Mesendoderm (in vitro differentiated cells): ENCODE measurements at regions not wholly inside any gene's neighbourhood (a gene's known extent, or its start where the extent isn't known, plus 50 kb on each side); places are given as distances from the start of the nearest gene placed in this dataset.

ENCODE experiments used
- DNase-seq: peaks from one replicate; pipeline ENCODE4 v3.0.0; 2013
- H2AK5ac ChIP-seq: 2 replicates; pipeline ENCODE4 v1.6.1; 2013; ENCODE audit warnings: low read length, inconsistent platforms
- H2BK120ac ChIP-seq: 2 replicates; pipeline ENCODE4 v1.6.1; 2013; ENCODE audit warnings: low read depth, mild to moderate bottlenecking, low read length, moderate library complexity, mixed read lengths
- H2BK15ac ChIP-seq: replicated peaks from 2 replicates; pipeline ENCODE4 v1.6.1; 2013; ENCODE audit warnings: low read depth, mild to moderate bottlenecking, moderate library complexity
- H2BK5ac ChIP-seq: 2 replicates; pipeline ENCODE4 v1.6.1; 2013; ENCODE audit warnings: low read length, inconsistent platforms
- H3K18ac ChIP-seq: 2 replicates; pipeline ENCODE4 v1.6.1; 2013; ENCODE audit warnings: mild to moderate bottlenecking, low read length, mixed read lengths
- H3K23ac ChIP-seq: one replicate; pipeline ENCODE4 v1.6.1; 2013; ENCODE audit warnings: low read length
- H3K27ac ChIP-seq: 2 replicates; pipeline ENCODE4 v1.5.1; 2013; ENCODE audit warnings: low read depth, mild to moderate bottlenecking, inconsistent platforms, low read length, moderate library complexity
- H3K27me3 ChIP-seq: 2 replicates; pipeline ENCODE4 v1.6.1; 2013; ENCODE audit warnings: low read length, control low read depth, mild to moderate bottlenecking, inconsistent platforms; ENCODE audit not compliant: insufficient read depth, poor library complexity
- H3K36me3 ChIP-seq: 2 replicates; pipeline ENCODE4 v1.6.1; 2013; ENCODE audit warnings: low read length, inconsistent platforms; ENCODE audit not compliant: control insufficient read depth, insufficient read depth
- H3K4ac ChIP-seq: one replicate; pipeline ENCODE4 v1.6.1; 2013; ENCODE audit warnings: low read depth, mild to moderate bottlenecking, low read length, moderate library complexity
- H3K4me1 ChIP-seq: 2 replicates; pipeline ENCODE4 v1.6.1; 2013; ENCODE audit warnings: low read depth, low read length, inconsistent platforms; ENCODE audit not compliant: control insufficient read depth
- H3K4me2 ChIP-seq: 2 replicates; pipeline ENCODE4 v1.6.1; 2013; ENCODE audit warnings: low read length
- H3K4me3 ChIP-seq: 2 replicates; pipeline ENCODE4 v1.5.1; 2013; ENCODE audit warnings: mild to moderate bottlenecking, low read length
- H3K56ac ChIP-seq: one replicate; pipeline ENCODE4 v1.6.1; 2013; ENCODE audit warnings: low read length
- H3K79me1 ChIP-seq: 2 replicates; pipeline ENCODE4 v1.6.1; 2013; ENCODE audit warnings: low read length, inconsistent platforms
- H3K79me2 ChIP-seq: 2 replicates; pipeline ENCODE4 v1.6.1; 2013; ENCODE audit warnings: mild to moderate bottlenecking, low read length; ENCODE audit not compliant: control insufficient read depth, insufficient read depth
- H3K9ac ChIP-seq: 2 replicates; pipeline ENCODE4 v1.6.1; 2013; ENCODE audit warnings: low read length, inconsistent platforms
- H4K5ac ChIP-seq: one replicate; pipeline ENCODE4 v1.6.1; 2013; ENCODE audit warnings: low read length
- H4K8ac ChIP-seq: one replicate; pipeline ENCODE4 v1.6.1; 2013; ENCODE audit warnings: low read depth, mild to moderate bottlenecking, control low read depth, low read length, moderate library complexity
- WGBS: extraction: QIAGEN DNeasy Blood & Tissue Kit; methylation state at CpG from one replicate; pipeline ENCODE4 v1.1.7; 2013; ENCODE audit warnings: low lambda C conversion rate, missing lambda C conversion rate; ENCODE audit not compliant: insufficient coverage; ENCODE audit errors: extremely low coverage; 5-methylcytosine and 5-hydroxymethylcytosine counted together

- Histone ChIP-seq H2AK5ac (no peak overlapping the region), H3K4me2 (no peak overlapping the region), H3K79me1 (no peaks in the 10 kb centered on the region), H3K27me3 (no peaks in the 10 kb centered on the region), H3K36me3 (no peaks in the 10 kb centered on the region), H4K8ac (no peak overlapping the region), H3K27ac (no peak overlapping the region), H3K9ac (no peak overlapping the region), H3K79me2 (no peaks in the 10 kb centered on the region), H3K23ac (no peak overlapping the region), H3K18ac (no peak overlapping the region), H4K5ac (no peak overlapping the region), H2BK5ac (no peak overlapping the region), H2BK120ac (no peak overlapping the region), H2BK15ac (peak overlapping the region; percentile 19), H3K4me3 (no peak overlapping the region), H3K56ac (no peak overlapping the region), H3K4ac (no peak overlapping the region), H3K4me1 (no peaks in the 10 kb centered on the region)
- no CpG with 5 or more reads among the region's 3 CpGs for WGBS
- peak; percentile 31 for DNase-seq
Observed at GRCh38 chr13:84655677-84656076, 773.4 kb upstream of the SLITRK1 start.

- Histone ChIP-seq H3K79me2 (no peaks in the 10 kb centered on the region), H2BK120ac (no peak overlapping the region), H2BK5ac (no peak overlapping the region), H3K18ac (no peak overlapping the region), H3K4me2 (no peak overlapping the region), H3K27ac (peak overlapping the region; percentile 28), H3K4me1 (no peaks in the 10 kb centered on the region), H3K56ac (no peak overlapping the region), H3K36me3 (no peaks in the 10 kb centered on the region), H2AK5ac (no peak overlapping the region), H3K27me3 (no peaks in the 10 kb centered on the region), H3K9ac (no peak overlapping the region), H4K8ac (no peak overlapping the region), H3K4ac (no peak overlapping the region), H3K23ac (no peak overlapping the region), H3K4me3 (no peak overlapping the region), H4K5ac (no peak overlapping the region), H2BK15ac (no peak overlapping the region), H3K79me1 (no peaks in the 10 kb centered on the region)
- no CpG with 5 or more reads among the region's 5 CpGs for WGBS
- DNase-seq, result peak; percentile 51
Observed at GRCh38 chr13:84654654-84655275, 772.5 kb upstream of the SLITRK1 start.

GRCh38 chr13:84653915-84654534, 771.8 kb upstream of the SLITRK1 start:
- H3K79me2 ChIP-seq, result no peaks in the 10 kb centered on the region
- H3K79me1 ChIP-seq, result no peaks in the 10 kb centered on the region
- no peak overlapping the region for H2BK5ac ChIP-seq
- no peak overlapping the region for H2BK120ac ChIP-seq
- no peak overlapping the region for H3K4me2 ChIP-seq
- H3K4ac ChIP-seq, result no peak overlapping the region
- H3K9ac ChIP-seq, result no peak overlapping the region
- DNase-seq, result no peak
- WGBS, result no CpG with 5 or more reads among the region's 3 CpGs
- no peaks in the 10 kb centered on the region for H3K27me3 ChIP-seq
- H4K5ac ChIP-seq, result no peak overlapping the region
- no peaks in the 10 kb centered on the region for H3K36me3 ChIP-seq
- no peaks in the 10 kb centered on the region for H3K4me1 ChIP-seq
- no peak overlapping the region for H4K8ac ChIP-seq
- H2BK15ac ChIP-seq, result no peak overlapping the region
- H3K4me3 ChIP-seq, result no peak overlapping the region
- H3K27ac ChIP-seq, result no peak overlapping the region
- no peak overlapping the region for H2AK5ac ChIP-seq
- no peak overlapping the region for H3K18ac ChIP-seq
- H3K23ac ChIP-seq, result no peak overlapping the region
- no peak overlapping the region for H3K56ac ChIP-seq

- H3K36me3 ChIP-seq, result no peaks in the 10 kb centered on the region
- WGBS, result no CpG with 5 or more reads among the region's 3 CpGs
Observed at GRCh38 chr13:84651705-84652104, 769.4 kb upstream of the SLITRK1 start.

GRCh38 chr13:84651288-84651687, 769.0 kb upstream of the SLITRK1 start:
- no peak overlapping the region for H3K18ac ChIP-seq
- H3K56ac ChIP-seq, result no peak overlapping the region
- H3K79me2 ChIP-seq, result no peaks in the 10 kb centered on the region
- no peak overlapping the region for H3K9ac ChIP-seq
- no peak overlapping the region for H4K8ac ChIP-seq
- WGBS, result no CpG with 5 or more reads among the region's 5 CpGs
- no peak overlapping the region for H3K23ac ChIP-seq
- H2BK15ac ChIP-seq, result no peak overlapping the region
- H3K79me1 ChIP-seq, result no peaks in the 10 kb centered on the region
- H2BK120ac ChIP-seq, result no peak overlapping the region
- H4K5ac ChIP-seq, result no peak overlapping the region
- no peak overlapping the region for H3K4me2 ChIP-seq
- no peaks in the 10 kb centered on the region for H3K36me3 ChIP-seq
- peak; percentile 5 for DNase-seq
- no peak overlapping the region for H3K27ac ChIP-seq
- no peak overlapping the region for H2AK5ac ChIP-seq
- no peaks in the 10 kb centered on the region for H3K4me1 ChIP-seq
- no peak overlapping the region for H3K4ac ChIP-seq
- H3K4me3 ChIP-seq, result no peak overlapping the region
- H3K27me3 ChIP-seq, result no peaks in the 10 kb centered on the region
- no peak overlapping the region for H2BK5ac ChIP-seq

More at GRCh38 chr13:84651705-84652104, 769.4 kb upstream of the SLITRK1 start:
- no peak for DNase-seq
- no peak overlapping the region for H2AK5ac ChIP-seq
- H3K79me1 ChIP-seq, result no peaks in the 10 kb centered on the region
- no peak overlapping the region for H4K5ac ChIP-seq
- no peaks in the 10 kb centered on the region for H3K79me2 ChIP-seq
- no peak overlapping the region for H3K4me2 ChIP-seq
- H3K4ac ChIP-seq, result no peak overlapping the region
- no peak overlapping the region for H3K23ac ChIP-seq
- no peak overlapping the region for H2BK120ac ChIP-seq
- no peak overlapping the region for H3K18ac ChIP-seq
- H3K27me3 ChIP-seq, result no peaks in the 10 kb centered on the region
- H3K9ac ChIP-seq, result no peak overlapping the region
- H2BK5ac ChIP-seq, result no peak overlapping the region
- H4K8ac ChIP-seq, result no peak overlapping the region
- H3K56ac ChIP-seq, result no peak overlapping the region
- H3K4me1 ChIP-seq, result no peaks in the 10 kb centered on the region
- no peak overlapping the region for H2BK15ac ChIP-seq
- H3K4me3 ChIP-seq, result no peak overlapping the region
- H3K27ac ChIP-seq, result no peak overlapping the region

- Histone ChIP-seq H3K27ac (no peak overlapping the region), H4K8ac (no peak overlapping the region), H2BK5ac (no peak overlapping the region), H2BK15ac (no peak overlapping the region), H2BK120ac (no peak overlapping the region), H3K56ac (no peak overlapping the region), H3K18ac (no peak overlapping the region), H3K79me2 (no peaks in the 10 kb centered on the region), H3K4ac (no peak overlapping the region), H3K4me2 (no peak overlapping the region), H3K36me3 (no peaks in the 10 kb centered on the region), H3K4me3 (no peak overlapping the region), H2AK5ac (no peak overlapping the region), H4K5ac (no peak overlapping the region), H3K4me1 (no peaks in the 10 kb centered on the region), H3K79me1 (no peaks in the 10 kb centered on the region), H3K27me3 (no peaks in the 10 kb centered on the region), H3K9ac (no peak overlapping the region), H3K23ac (no peak overlapping the region)
- WGBS, result no CpG with 5 or more reads among the region's 4 CpGs
- DNase-seq, result no peak
Observed at GRCh38 chr13:84649853-84650252, 767.6 kb upstream of the SLITRK1 start.
